Upper lobe of right lung (tissue), 1 donor: ENCODE measurements at regions not wholly inside any gene's neighbourhood (a gene's known extent, or its start where the extent isn't known, plus 50 kb on each side); places are given as distances from the start of the nearest gene placed in this dataset.

Source experiments
- ATAC-seq: fragments of 200-7000 bp; cut with Tn5 transposase; one replicate; pipeline ENCODE4 v1.9.1; 2020; ENCODE audit warnings: mild to moderate bottlenecking, moderate library complexity
- DNase-seq: peaks from one replicate; pipeline ENCODE4 v3.0.0-alpha.2; 2020
- H3K27ac ChIP-seq: fragments of 200-600 bp; one replicate; pipeline ENCODE4 v1.8.0; 2022
- H3K27me3 ChIP-seq: fragments of 200-600 bp; one replicate; pipeline ENCODE4 v1.8.0; 2022; ENCODE audit warnings: mild to moderate bottlenecking
- H3K36me3 ChIP-seq: fragments of 200-600 bp; one replicate; pipeline ENCODE4 v1.8.0; 2022
- H3K4me1 ChIP-seq: fragments of 200-600 bp; one replicate; pipeline ENCODE4 v1.8.0; 2022
- H3K4me3 ChIP-seq: fragments of 200-600 bp; one replicate; pipeline ENCODE4 v1.8.0; 2022; ENCODE audit warnings: mild to moderate bottlenecking
- H3K9me3 ChIP-seq: fragments of 200-600 bp; one replicate; pipeline ENCODE4 v1.8.0; 2022
- CTCF ChIP-seq: fragments of 200-600 bp; IDR thresholded peaks from one replicate; pipeline ENCODE4 v1.8.0; 2022; ENCODE audit warnings: antibody characterized with exemption
- intact Hi-C: fragments of 100-400 bp; cut with DNase I; formaldehyde crosslinking; loops from one replicate; pipeline ENCODE4 v1.11.0; 2022
- donor health status: DM: no; HTN: yes; CAD: no; lungs with severe emphysema.

GRCh38 chr16:85445064-85445778 is 167.9 kb upstream of the GSE1 start:
- H3K36me3 ChIP-seq, result no peaks in the 10 kb centered on the region
- intact Hi-C loops, result no loop called here
- no peak for ATAC-seq
- H3K27ac ChIP-seq, result no peak overlapping the region
- H3K4me1 ChIP-seq, result peaks cover 12% of the 10 kb centered on the region
- TF ChIP-seq CTCF, result no peak
- no peak for DNase-seq
- no peaks in the 10 kb centered on the region for H3K27me3 ChIP-seq
- no peak overlapping the region for H3K4me3 ChIP-seq
- no peaks in the 10 kb centered on the region for H3K9me3 ChIP-seq

- intact Hi-C loops, result no loop called here
- Histone ChIP-seq H3K4me1 (peaks cover 12% of the 10 kb centered on the region), H3K27ac (no peak overlapping the region), H3K36me3 (no peaks in the 10 kb centered on the region), H3K27me3 (no peaks in the 10 kb centered on the region), H3K4me3 (no peak overlapping the region), H3K9me3 (no peaks in the 10 kb centered on the region)
- TF ChIP-seq CTCF, result no peak
- no peak for DNase-seq
- ATAC-seq, result peak; percentile 6
These were observed 167.3 kb upstream of the GSE1 start for GRCh38 chr16:85445779-85446222.

- no peak for DNase-seq
- intact Hi-C loops, result no loop called here
- no peak overlapping the region for H3K4me3 ChIP-seq
- H3K36me3 ChIP-seq, result no peaks in the 10 kb centered on the region
- no peaks in the 10 kb centered on the region for H3K9me3 ChIP-seq
- no peaks in the 10 kb centered on the region for H3K27me3 ChIP-seq
- no peak overlapping the region for H3K27ac ChIP-seq
- TF ChIP-seq CTCF, result no peak
- peaks cover 12% of the 10 kb centered on the region for H3K4me1 ChIP-seq
- ATAC-seq, result no peak
These were observed 166.0 kb upstream of the GSE1 start for GRCh38 chr16:85446951-85447692.

GRCh38 chr16:85447693-85448313 is 165.3 kb upstream of the GSE1 start:
- no peak for ATAC-seq
- Histone ChIP-seq H3K9me3 (no peaks in the 10 kb centered on the region), H3K27me3 (no peaks in the 10 kb centered on the region), H3K4me1 (peaks cover 15% of the 10 kb centered on the region), H3K36me3 (no peaks in the 10 kb centered on the region), H3K27ac (no peak overlapping the region), H3K4me3 (no peak overlapping the region)
- intact Hi-C loops, result no loop called here
- TF ChIP-seq CTCF, result no peak
- no peak for DNase-seq

GRCh38 chr16:85448557-85449190 is 164.4 kb upstream of the GSE1 start:
- H3K4me3 ChIP-seq, result no peak overlapping the region
- intact Hi-C loops, result no loop called here
- H3K4me1 ChIP-seq, result peaks cover 22% of the 10 kb centered on the region
- ATAC-seq, result peak; percentile 57
- peak; percentile 78 for DNase-seq
- H3K36me3 ChIP-seq, result no peaks in the 10 kb centered on the region
- no peak for TF ChIP-seq CTCF
- H3K27ac ChIP-seq, result no peak overlapping the region
- no peaks in the 10 kb centered on the region for H3K9me3 ChIP-seq
- no peaks in the 10 kb centered on the region for H3K27me3 ChIP-seq
